GM06990 (cell line): ENCODE measurements at regions not wholly inside any gene's neighbourhood (a gene's known extent, or its start where the extent isn't known, plus 50 kb on each side); places are given as distances from the start of the nearest gene placed in this dataset.

ENCODE experiments used
- DNase-seq: peaks from one replicate; pipeline ENCODE4 v3.0.0-alpha.2; 2011; ENCODE audit not compliant: insufficient read length; ENCODE audit errors: extremely low read depth
- H3K27me3 ChIP-seq: replicated peaks from 2 replicates; pipeline ENCODE4 v1.6.0; 2011; ENCODE audit warnings: low read length; ENCODE audit not compliant: control insufficient read depth, insufficient read depth
- H3K36me3 ChIP-seq: 2 replicates; pipeline ENCODE4 v1.5.1; 2011; ENCODE audit warnings: low read length; ENCODE audit not compliant: control insufficient read depth, insufficient read depth
- H3K4me3 ChIP-seq: replicated peaks from 2 replicates; pipeline ENCODE4 v1.5.1; 2011; ENCODE audit warnings: low read depth, mild to moderate bottlenecking, control low read depth, low read length
- TF ChIP-seq, protein P1 (sequence below): IDR thresholded peaks from 2 replicates; pipeline ENCODE4 v1.5.1; 2011; ENCODE audit warnings: low read length, control low read depth, mild to moderate bottlenecking, inconsistent platforms; ENCODE audit not compliant: insufficient read depth, poor library complexity, severe bottlenecking

DNA sequence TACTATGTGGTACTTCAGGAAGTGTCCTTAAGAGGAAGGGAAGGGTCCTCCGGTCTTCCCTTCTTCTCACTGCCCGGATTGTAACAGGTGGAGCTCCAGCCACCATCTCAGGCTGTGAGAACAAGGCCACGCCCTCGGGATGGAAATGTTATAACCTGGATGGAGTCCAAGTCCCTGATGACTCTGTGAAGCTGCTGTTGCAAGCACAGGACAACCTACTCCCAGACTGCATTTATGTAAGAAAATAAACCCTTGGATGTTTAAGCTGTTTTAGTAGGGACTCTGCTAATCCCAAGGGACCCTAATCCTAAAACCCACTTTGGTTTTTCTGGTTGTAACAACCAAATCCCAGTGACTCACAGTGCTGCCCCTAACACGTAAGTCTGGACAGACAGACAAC lies 221.6 kb downstream of the ACTL7B start:
- no peak for DNase-seq
- Histone ChIP-seq H3K4me3 (no peak overlapping the region), H3K36me3 (no peaks in the 10 kb centered on the region), H3K27me3 (no peaks in the 10 kb centered on the region; the same call in 1 of the 2 replicates)
- TF ChIP-seq, protein P1, sequence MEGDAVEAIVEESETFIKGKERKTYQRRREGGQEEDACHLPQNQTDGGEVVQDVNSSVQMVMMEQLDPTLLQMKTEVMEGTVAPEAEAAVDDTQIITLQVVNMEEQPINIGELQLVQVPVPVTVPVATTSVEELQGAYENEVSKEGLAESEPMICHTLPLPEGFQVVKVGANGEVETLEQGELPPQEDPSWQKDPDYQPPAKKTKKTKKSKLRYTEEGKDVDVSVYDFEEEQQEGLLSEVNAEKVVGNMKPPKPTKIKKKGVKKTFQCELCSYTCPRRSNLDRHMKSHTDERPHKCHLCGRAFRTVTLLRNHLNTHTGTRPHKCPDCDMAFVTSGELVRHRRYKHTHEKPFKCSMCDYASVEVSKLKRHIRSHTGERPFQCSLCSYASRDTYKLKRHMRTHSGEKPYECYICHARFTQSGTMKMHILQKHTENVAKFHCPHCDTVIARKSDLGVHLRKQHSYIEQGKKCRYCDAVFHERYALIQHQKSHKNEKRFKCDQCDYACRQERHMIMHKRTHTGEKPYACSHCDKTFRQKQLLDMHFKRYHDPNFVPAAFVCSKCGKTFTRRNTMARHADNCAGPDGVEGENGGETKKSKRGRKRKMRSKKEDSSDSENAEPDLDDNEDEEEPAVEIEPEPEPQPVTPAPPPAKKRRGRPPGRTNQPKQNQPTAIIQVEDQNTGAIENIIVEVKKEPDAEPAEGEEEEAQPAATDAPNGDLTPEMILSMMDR = no peak

DNA sequence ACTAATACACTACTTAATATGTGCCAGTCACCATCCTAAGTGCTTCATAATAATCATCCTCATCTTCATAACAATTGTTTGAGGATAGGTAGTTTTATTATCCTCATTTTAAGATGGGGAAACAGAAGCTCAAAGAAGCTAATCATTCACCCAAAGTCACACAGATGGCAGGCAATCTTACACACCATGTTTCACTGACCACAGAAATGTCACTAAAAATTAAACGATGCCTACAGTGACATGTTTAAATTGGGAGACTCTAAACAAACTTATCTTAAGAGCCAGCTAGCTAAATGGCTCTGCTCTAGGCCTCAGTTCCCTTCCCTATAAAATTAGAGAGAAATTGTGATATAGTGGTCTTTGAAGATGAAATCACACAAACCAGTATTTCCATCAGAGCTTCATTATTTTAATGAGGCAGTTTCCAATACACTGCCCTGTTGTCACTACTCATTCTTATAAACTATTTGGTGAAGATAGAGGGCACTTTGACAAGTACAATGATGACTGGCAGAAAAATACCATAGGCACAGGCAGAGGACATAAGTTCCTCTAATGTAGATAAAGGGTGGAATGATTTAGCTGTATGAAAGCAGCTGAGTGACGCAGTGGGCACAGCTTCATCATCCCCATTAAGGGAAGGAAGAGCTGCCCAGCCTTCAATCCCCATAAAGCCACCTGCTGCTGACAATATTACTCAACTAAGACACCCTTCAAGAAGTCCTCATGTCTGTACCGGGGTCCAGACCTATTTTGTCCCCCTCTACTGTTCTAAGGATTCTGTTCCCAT lies 224.1 kb downstream of the ACTL7B start:
- TF ChIP-seq, protein P1 = no peak
- no peak for DNase-seq
- Histone ChIP-seq H3K27me3 (no peaks in the 10 kb centered on the region), H3K4me3 (no peak overlapping the region), H3K36me3 (no peaks in the 10 kb centered on the region)

DNA sequence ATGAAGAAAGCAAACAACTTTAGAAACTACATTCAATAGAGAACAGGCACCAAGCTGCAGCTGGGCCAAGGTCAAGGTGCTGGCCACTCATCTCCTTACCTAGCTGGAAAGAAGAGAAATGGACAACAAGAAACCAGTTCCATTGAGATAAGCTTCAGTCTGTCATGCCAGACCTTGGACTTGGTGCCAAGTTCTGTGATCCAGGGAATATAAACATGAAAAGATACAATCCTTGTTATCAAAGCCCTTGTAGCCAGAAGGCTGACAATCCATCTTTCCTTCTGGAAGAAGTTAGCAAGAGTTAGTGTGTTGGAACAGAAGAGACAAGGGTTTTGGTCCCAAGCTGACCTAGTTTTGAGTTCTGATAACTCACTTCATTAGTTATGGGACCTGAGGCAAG lies 227.5 kb downstream of the ACTL7B start:
- TF ChIP-seq, protein P1 = no peak
- H3K4me3 ChIP-seq = no peak overlapping the region
- DNase-seq = no peak
- H3K36me3 ChIP-seq = no peaks in the 10 kb centered on the region
- H3K27me3 ChIP-seq = no peaks in the 10 kb centered on the region

DNA sequence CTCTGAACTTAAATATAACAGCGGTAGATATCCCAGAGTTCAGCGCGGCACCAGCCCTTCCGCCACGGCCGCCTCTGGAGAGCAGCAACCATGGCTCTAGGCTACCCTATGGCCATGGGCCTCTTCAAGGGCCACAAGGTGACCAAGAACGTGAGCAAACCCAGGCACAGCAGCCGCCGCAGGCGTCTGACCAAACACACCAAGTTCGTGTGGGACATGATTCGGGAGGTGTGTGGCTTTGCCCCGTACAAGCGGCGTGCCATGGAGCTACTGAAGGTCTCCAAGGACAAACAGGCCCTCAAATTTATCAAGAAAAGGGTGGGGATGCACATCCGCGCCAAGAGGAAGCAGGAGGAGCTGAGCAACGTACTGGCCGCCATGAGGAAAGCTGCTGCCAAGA lies 229.0 kb downstream of the ACTL7B start:
- Histone ChIP-seq H3K27me3 (no peaks in the 10 kb centered on the region; the same call in 1 of the 2 replicates), H3K36me3 (no peaks in the 10 kb centered on the region), H3K4me3 (no peak overlapping the region)
- DNase-seq = no peak
- TF ChIP-seq, protein P1 = no peak

DNA sequence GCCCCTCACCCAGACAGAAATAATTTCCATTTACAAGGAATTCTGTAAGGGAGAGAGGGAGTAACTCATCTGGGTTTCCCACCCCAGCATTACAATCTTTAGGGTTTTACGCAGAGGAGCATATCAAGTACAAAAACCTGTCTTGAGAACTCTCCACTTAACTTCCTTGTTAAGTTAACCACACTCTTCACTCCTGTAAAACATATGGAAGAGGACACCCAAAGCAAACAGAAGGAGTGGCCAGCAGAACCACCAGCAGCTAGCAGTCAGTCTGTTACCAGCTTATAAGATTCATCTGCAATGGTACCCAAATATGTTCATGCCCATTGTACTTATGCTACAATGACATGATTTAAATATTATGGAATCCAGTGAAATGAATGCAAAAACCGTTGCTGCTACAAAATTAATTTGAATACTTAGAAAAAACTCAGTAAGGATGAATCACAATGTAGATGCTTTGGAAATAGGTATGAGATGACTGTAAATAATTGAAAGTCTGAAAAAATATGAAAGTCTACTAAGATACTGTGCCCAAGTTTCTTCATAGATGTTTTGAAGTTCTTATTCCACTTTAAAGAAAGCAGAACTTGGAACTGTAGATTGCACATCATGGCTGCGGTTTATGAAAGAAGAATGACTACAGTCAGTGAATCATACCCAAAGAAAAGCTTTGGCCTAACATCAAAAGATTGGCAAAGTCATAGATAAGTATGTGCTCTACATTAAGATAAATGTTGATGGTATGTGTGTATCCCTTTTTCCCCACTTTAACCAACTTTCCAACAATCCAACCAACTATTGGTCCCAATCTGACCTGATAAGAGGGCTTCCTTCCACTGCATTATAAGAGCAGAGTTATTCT lies 233.6 kb downstream of the ACTL7B start:
- H3K27me3 ChIP-seq = no peaks in the 10 kb centered on the region; the same call in 1 of the 2 replicates
- no peak overlapping the region for H3K4me3 ChIP-seq
- DNase-seq = no peak
- TF ChIP-seq, protein P1 = no peak
- H3K36me3 ChIP-seq = no peaks in the 10 kb centered on the region
